ENCODE measurements at regions not wholly inside any gene's neighbourhood (a gene's known extent, or its start where the extent isn't known, plus 50 kb on each side); places are given as distances from the start of the nearest gene placed in this dataset.

DNA sequence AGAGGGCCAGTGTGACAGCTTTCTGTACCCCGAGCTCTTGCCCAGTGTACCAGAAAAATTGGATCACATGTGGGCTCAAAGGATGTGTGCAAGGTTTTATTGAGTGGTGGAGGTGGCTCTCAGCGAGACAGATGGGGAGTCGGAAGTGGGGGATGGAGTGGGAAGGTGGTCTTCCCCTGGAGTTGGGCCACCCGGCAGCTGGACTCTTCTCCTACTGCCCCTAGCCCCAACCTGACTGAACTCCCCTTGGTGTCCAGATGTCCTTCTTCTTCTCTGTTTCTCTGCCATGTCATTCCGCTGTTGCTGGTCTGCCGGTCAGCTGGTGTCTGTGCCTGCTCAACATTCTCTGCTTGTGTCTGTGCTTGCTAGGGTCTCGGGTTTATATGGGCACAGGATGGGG, 217.9 kb downstream of the RRAGC start:
- TF ChIP-seq POLR2A (IDR thresholded peaks at IDR 0.05), result no peak
- TF ChIP-seq, protein P1, sequence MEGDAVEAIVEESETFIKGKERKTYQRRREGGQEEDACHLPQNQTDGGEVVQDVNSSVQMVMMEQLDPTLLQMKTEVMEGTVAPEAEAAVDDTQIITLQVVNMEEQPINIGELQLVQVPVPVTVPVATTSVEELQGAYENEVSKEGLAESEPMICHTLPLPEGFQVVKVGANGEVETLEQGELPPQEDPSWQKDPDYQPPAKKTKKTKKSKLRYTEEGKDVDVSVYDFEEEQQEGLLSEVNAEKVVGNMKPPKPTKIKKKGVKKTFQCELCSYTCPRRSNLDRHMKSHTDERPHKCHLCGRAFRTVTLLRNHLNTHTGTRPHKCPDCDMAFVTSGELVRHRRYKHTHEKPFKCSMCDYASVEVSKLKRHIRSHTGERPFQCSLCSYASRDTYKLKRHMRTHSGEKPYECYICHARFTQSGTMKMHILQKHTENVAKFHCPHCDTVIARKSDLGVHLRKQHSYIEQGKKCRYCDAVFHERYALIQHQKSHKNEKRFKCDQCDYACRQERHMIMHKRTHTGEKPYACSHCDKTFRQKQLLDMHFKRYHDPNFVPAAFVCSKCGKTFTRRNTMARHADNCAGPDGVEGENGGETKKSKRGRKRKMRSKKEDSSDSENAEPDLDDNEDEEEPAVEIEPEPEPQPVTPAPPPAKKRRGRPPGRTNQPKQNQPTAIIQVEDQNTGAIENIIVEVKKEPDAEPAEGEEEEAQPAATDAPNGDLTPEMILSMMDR (IDR thresholded peaks at IDR 0.05), result no peak
